SU-DHL-6 (cell line): ENCODE measurements at regions not wholly inside any gene's neighbourhood (a gene's known extent, or its start where the extent isn't known, plus 50 kb on each side); places are given as distances from the start of the nearest gene placed in this dataset.

Source experiments
- H2AFZ ChIP-seq: fragments of 200-600 bp; sonication (generic); 2 replicates; pipeline ENCODE4 v1.6.1; 2014; ENCODE audit warnings: low read depth, mild to moderate bottlenecking, moderate library complexity, mixed read lengths, antibody characterized with exemption, low read length; ENCODE audit not compliant: severe bottlenecking
- H3F3A ChIP-seq: fragments of 200-600 bp; shearing (Covaris generic); 2 replicates; pipeline ENCODE4 v1.6.0; 2016; ENCODE audit warnings: antibody characterized with exemption, mild to moderate bottlenecking; ENCODE audit not compliant: insufficient read depth
- H3K27ac ChIP-seq: fragments of 200-600 bp; sonication (generic); 2 replicates; pipeline ENCODE4 v1.5.1; 2016; ENCODE audit warnings: low read depth, mild to moderate bottlenecking, low read length, moderate library complexity, mixed read lengths
- H3K27me3 ChIP-seq: fragments of 200-600 bp; sonication (generic), shearing (Covaris generic); 2 replicates; pipeline ENCODE4 v1.6.0; 2014; ENCODE audit warnings: mild to moderate bottlenecking, low read length
- H3K36me3 ChIP-seq: fragments of 200-600 bp; sonication (generic); 2 replicates; pipeline ENCODE4 v1.6.1; 2014; ENCODE audit warnings: mild to moderate bottlenecking, low read length, mixed read lengths
- H3K4me2 ChIP-seq: fragments of 300-600, 200-600 bp; shearing (Covaris generic), sonication (generic); 2 replicates; pipeline ENCODE4 v1.6.0; 2014; ENCODE audit warnings: low read length, low read depth, mild to moderate bottlenecking; ENCODE audit not compliant: poor library complexity, severe bottlenecking
- H3K4me3 ChIP-seq: fragments of 200-600 bp; sonication (generic); 2 replicates; pipeline ENCODE4 v1.5.1; 2014; ENCODE audit warnings: antibody characterized with exemption, low read length, mild to moderate bottlenecking, mixed read lengths; ENCODE audit not compliant: insufficient read depth, poor library complexity, severe bottlenecking
- H3K79me2 ChIP-seq: fragments of 200-600 bp; sonication (generic); 2 replicates; pipeline ENCODE4 v1.6.1; 2014; ENCODE audit warnings: mild to moderate bottlenecking, low read length, moderate library complexity; ENCODE audit not compliant: insufficient read depth
- H3K9ac ChIP-seq: fragments of 200-600 bp; sonication (generic); 2 replicates; pipeline ENCODE4 v1.7.0; 2014; ENCODE audit warnings: mild to moderate bottlenecking, low read length
- H3K9me2 ChIP-seq: fragments of 200-600 bp; sonication (generic); replicated peaks from 2 replicates; pipeline ENCODE4 v1.6.1; 2014; ENCODE audit warnings: low read length; ENCODE audit not compliant: insufficient read depth
- H3K9me3 ChIP-seq: fragments of 200-600 bp; sonication (generic); 2 replicates; pipeline ENCODE4 v1.6.1; 2014; ENCODE audit warnings: low read length, mixed read lengths; ENCODE audit not compliant: insufficient read depth
- H4K20me1 ChIP-seq: fragments of 200-600 bp; sonication (generic); 2 replicates; pipeline ENCODE4 v1.6.1; 2014; ENCODE audit warnings: low read depth, mild to moderate bottlenecking, antibody characterized with exemption, low read length, moderate library complexity, mixed read lengths
- EZH2phosphoT487 ChIP-seq: fragments of 200-600 bp; sonication (generic), shearing (Covaris generic); conservative IDR thresholded peaks from 2 replicates; pipeline ENCODE4 v1.6.1; 2018; ENCODE audit warnings: mild to moderate bottlenecking, antibody characterized with exemption, low read length, moderate library complexity, mixed read lengths
- TF ChIP-seq, protein P1 (sequence below): fragments of 200-600 bp; sonication (generic); IDR thresholded peaks from one replicate; pipeline ENCODE4 v1.5.1; 2017; ENCODE audit warnings: antibody characterized with exemption, mild to moderate bottlenecking, low read length, moderate library complexity; ENCODE audit not compliant: insufficient read depth, poor library complexity, severe bottlenecking

GRCh38 chr2:6233993-6234392 lies 541.8 kb downstream of the SOX11 start:
- H2AFZ ChIP-seq: no peak overlapping the region
- no peaks in the 10 kb centered on the region for H4K20me1 ChIP-seq
- no peaks in the 10 kb centered on the region for H3K27me3 ChIP-seq

DNA sequence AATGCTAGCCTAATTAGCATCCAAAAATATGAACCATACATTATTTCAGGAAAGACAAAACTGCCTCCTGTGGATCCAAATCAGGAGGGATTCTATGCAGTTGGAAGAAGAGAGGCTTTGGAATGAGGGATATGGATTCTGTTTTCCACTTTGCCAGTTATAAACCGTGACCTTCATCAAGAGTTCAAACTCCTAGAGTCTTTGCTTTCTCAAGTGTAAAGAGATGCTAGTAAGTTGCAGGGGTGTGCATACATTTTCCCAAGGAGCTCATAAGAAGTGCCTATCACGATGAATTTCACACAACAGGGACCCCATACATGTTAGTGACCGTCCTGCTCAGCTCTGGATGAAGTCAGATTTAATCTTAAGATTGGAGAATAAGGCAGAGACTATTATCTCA lies 542.5 kb downstream of the SOX11 start:
- Histone ChIP-seq H3F3A (no peaks in the 10 kb centered on the region), H3K4me3 (no peak overlapping the region), H3K9ac (no peak overlapping the region), H3K27ac (no peak overlapping the region), H3K9me2 (no peaks in the 10 kb centered on the region), H3K79me2 (no peaks in the 10 kb centered on the region), H3K4me2 (no peak overlapping the region), H3K27me3 (no peaks in the 10 kb centered on the region), H2AFZ (no peak overlapping the region), H4K20me1 (no peaks in the 10 kb centered on the region), H3K9me3 (peaks cover 9% of the 10 kb centered on the region; the same call in 1 of the 2 replicates), H3K36me3 (no peaks in the 10 kb centered on the region)
- TF ChIP-seq EZH2phosphoT487: no peak

More at GRCh38 chr2:6233993-6234392, 541.8 kb downstream of the SOX11 start:
- Histone ChIP-seq H3K27ac (no peak overlapping the region), H3K4me3 (no peak overlapping the region), H3K4me2 (no peak overlapping the region), H3K9ac (no peak overlapping the region), H3K9me2 (no peaks in the 10 kb centered on the region), H3K9me3 (peaks cover 9% of the 10 kb centered on the region; the same call in 1 of the 2 replicates), H3K79me2 (no peaks in the 10 kb centered on the region), H3K36me3 (no peaks in the 10 kb centered on the region), H3F3A (no peaks in the 10 kb centered on the region)
- TF ChIP-seq, protein P1, sequence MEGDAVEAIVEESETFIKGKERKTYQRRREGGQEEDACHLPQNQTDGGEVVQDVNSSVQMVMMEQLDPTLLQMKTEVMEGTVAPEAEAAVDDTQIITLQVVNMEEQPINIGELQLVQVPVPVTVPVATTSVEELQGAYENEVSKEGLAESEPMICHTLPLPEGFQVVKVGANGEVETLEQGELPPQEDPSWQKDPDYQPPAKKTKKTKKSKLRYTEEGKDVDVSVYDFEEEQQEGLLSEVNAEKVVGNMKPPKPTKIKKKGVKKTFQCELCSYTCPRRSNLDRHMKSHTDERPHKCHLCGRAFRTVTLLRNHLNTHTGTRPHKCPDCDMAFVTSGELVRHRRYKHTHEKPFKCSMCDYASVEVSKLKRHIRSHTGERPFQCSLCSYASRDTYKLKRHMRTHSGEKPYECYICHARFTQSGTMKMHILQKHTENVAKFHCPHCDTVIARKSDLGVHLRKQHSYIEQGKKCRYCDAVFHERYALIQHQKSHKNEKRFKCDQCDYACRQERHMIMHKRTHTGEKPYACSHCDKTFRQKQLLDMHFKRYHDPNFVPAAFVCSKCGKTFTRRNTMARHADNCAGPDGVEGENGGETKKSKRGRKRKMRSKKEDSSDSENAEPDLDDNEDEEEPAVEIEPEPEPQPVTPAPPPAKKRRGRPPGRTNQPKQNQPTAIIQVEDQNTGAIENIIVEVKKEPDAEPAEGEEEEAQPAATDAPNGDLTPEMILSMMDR: no peak
- no peak for TF ChIP-seq EZH2phosphoT487

GRCh38 chr2:6236317-6236716 lies 544.1 kb downstream of the SOX11 start:
- Histone ChIP-seq H3K36me3 (no peaks in the 10 kb centered on the region), H3K4me3 (no peak overlapping the region), H3K9me2 (no peaks in the 10 kb centered on the region), H3K27me3 (no peaks in the 10 kb centered on the region), H3K79me2 (no peaks in the 10 kb centered on the region), H3K9me3 (no peaks in the 10 kb centered on the region), H3F3A (no peaks in the 10 kb centered on the region), H4K20me1 (no peaks in the 10 kb centered on the region), H3K27ac (no peak overlapping the region), H3K9ac (no peak overlapping the region), H2AFZ (no peak overlapping the region), H3K4me2 (no peak overlapping the region)
- TF ChIP-seq EZH2phosphoT487: no peak
- TF ChIP-seq, protein P1: no peak

DNA sequence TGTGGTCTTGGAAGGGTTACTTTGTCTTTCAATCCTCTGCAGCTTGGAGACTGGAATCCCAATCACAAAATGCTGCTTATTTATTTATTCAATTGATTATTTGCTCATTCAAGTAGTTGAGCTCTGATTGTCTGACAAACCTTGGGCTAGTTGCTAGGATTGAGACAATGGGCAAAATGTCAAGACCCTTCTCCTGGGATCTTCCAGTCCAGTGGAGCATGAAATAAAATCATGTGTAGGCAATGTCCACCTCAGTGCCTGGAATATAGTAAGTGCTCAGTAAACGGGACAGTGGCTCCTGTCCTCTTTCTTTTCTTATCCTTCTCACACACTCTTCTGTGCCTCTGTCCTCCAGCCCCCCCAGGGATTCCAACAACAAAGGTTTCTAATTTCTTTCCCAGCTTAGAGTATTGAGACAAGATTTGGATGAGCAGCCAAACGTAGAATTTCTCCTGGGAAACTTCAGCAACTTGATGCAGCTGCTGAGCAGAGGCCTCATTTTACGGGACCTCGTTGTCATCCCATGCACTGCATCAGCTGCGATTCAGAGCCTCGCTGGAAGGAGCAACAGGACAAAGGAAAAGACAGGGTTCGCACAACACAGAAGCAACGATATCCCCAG lies 545.0 kb downstream of the SOX11 start:
- Histone ChIP-seq H3K36me3 (no peaks in the 10 kb centered on the region), H3K9me2 (no peaks in the 10 kb centered on the region), H3F3A (no peaks in the 10 kb centered on the region), H3K27ac (no peak overlapping the region), H2AFZ (no peak overlapping the region), H3K9ac (no peak overlapping the region), H3K9me3 (no peaks in the 10 kb centered on the region), H4K20me1 (no peaks in the 10 kb centered on the region), H3K27me3 (no peaks in the 10 kb centered on the region), H3K4me3 (no peak overlapping the region), H3K79me2 (no peaks in the 10 kb centered on the region), H3K4me2 (no peak overlapping the region)
- no peak for TF ChIP-seq EZH2phosphoT487
- TF ChIP-seq, protein P1: no peak
